ENCODE measurements at regions not wholly inside any gene's neighbourhood (a gene's known extent, or its start where the extent isn't known, plus 50 kb on each side); places are given as distances from the start of the nearest gene placed in this dataset.

GRCh38 chr3:21310891-21311290 lies 440.1 kb downstream of the ZNF385D start:
- H3K27ac ChIP-seq, result no peak overlapping the region
- no peak for DNase-seq
- no peaks in the 10 kb centered on the region for H3K27me3 ChIP-seq
- peaks cover 0 to 7% (median 0%) of the 10 kb centered on the region in 4 donors for H3K9me3 ChIP-seq
- H3K36me3 ChIP-seq, result no peaks in the 10 kb centered on the region
- H3K4me3 ChIP-seq, result no peak overlapping the region
- intact Hi-C loops (cut with DNase I; ENCODE audit: low total_unique reads), result no loop called here
- TF ChIP-seq, protein P1, sequence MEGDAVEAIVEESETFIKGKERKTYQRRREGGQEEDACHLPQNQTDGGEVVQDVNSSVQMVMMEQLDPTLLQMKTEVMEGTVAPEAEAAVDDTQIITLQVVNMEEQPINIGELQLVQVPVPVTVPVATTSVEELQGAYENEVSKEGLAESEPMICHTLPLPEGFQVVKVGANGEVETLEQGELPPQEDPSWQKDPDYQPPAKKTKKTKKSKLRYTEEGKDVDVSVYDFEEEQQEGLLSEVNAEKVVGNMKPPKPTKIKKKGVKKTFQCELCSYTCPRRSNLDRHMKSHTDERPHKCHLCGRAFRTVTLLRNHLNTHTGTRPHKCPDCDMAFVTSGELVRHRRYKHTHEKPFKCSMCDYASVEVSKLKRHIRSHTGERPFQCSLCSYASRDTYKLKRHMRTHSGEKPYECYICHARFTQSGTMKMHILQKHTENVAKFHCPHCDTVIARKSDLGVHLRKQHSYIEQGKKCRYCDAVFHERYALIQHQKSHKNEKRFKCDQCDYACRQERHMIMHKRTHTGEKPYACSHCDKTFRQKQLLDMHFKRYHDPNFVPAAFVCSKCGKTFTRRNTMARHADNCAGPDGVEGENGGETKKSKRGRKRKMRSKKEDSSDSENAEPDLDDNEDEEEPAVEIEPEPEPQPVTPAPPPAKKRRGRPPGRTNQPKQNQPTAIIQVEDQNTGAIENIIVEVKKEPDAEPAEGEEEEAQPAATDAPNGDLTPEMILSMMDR (IDR thresholded peaks at IDR 0.05), result no peak
- TF ChIP-seq EP300 (IDR thresholded peaks at IDR 0.05), result no peak
- no peak for TF ChIP-seq POLR2AphosphoS5 (IDR thresholded peaks at IDR 0.05)
- no peak for TF ChIP-seq POLR2A (IDR thresholded peaks at IDR 0.05)
- 82 to 90% (median 88%) methylated on average over 1 of the region's 1 CpG for WGBS, 5 donors
- H3K4me1 ChIP-seq, result no peaks in the 10 kb centered on the region

GRCh38 chr3:21310161-21310560 lies 440.8 kb downstream of the ZNF385D start:
- H3K9me3 ChIP-seq, result peaks cover 0 to 10% (median 0%) of the 10 kb centered on the region in 4 donors
- H3K4me1 ChIP-seq, result no peaks in the 10 kb centered on the region
- H3K4me3 ChIP-seq, result no peak overlapping the region
- no peak for DNase-seq
- H3K27ac ChIP-seq, result no peak overlapping the region
- no peaks in the 10 kb centered on the region for H3K36me3 ChIP-seq
- no peaks in the 10 kb centered on the region for H3K27me3 ChIP-seq
- intact Hi-C loops (cut with DNase I; ENCODE audit: low total_unique reads), result no loop called here
- 74 to 89% (median 85%) methylated on average over 2 of the region's 2 CpGs for WGBS, 5 donors
- TF ChIP-seq POLR2AphosphoS5 (IDR thresholded peaks at IDR 0.05) (no peak), EP300 (IDR thresholded peaks at IDR 0.05) (no peak), POLR2A (IDR thresholded peaks at IDR 0.05) (no peak)
- TF ChIP-seq, protein P1 (IDR thresholded peaks at IDR 0.05), result no peak

GRCh38 chr3:21297304-21297703 lies 453.7 kb downstream of the ZNF385D start:
- intact Hi-C loops (cut with DNase I; ENCODE audit: low total_unique reads), result no loop called here
- Histone ChIP-seq H3K4me3 (no peak overlapping the region), H3K9me3 (peaks cover 0 to 32% (median 9%) of the 10 kb centered on the region in 4 donors), H3K36me3 (no peaks in the 10 kb centered on the region), H3K27ac (no peak overlapping the region), H3K4me1 (peaks cover 0 to 8% (median 0%) of the 10 kb centered on the region in 4 donors), H3K27me3 (no peaks in the 10 kb centered on the region)
- no peak for TF ChIP-seq POLR2A (IDR thresholded peaks at IDR 0.05)
- TF ChIP-seq EP300 (IDR thresholded peaks at IDR 0.05), result no peak
- TF ChIP-seq POLR2AphosphoS5 (IDR thresholded peaks at IDR 0.05), result no peak
- TF ChIP-seq, protein P1 (IDR thresholded peaks at IDR 0.05), result no peak
- 38 to 67% (median 53%) methylated on average over 1 of the region's 1 CpG for WGBS, 5 donors
- no peak for DNase-seq

- no peak for TF ChIP-seq POLR2AphosphoS5 (IDR thresholded peaks at IDR 0.05)
- TF ChIP-seq EP300 (IDR thresholded peaks at IDR 0.05), result no peak
- TF ChIP-seq, protein P1 (IDR thresholded peaks at IDR 0.05), result no peak
- no peak for TF ChIP-seq POLR2A (IDR thresholded peaks at IDR 0.05)
- no peak for DNase-seq
- Histone ChIP-seq H3K36me3 (no peaks in the 10 kb centered on the region), H3K27me3 (no peaks in the 10 kb centered on the region), H3K27ac (no peak overlapping the region), H3K4me1 (peaks cover 0 to 8% (median 0%) of the 10 kb centered on the region in 4 donors), H3K4me3 (no peak overlapping the region), H3K9me3 (peaks cover 0 to 16% (median 2%) of the 10 kb centered on the region in 4 donors)
- intact Hi-C loops (cut with DNase I; ENCODE audit: low total_unique reads), result no loop called here
Measured at GRCh38 chr3:21294768-21295167, 456.2 kb downstream of the ZNF385D start.
